Neural cell (in vitro differentiated cells): ENCODE measurements at regions not wholly inside any gene's neighbourhood (a gene's known extent, or its start where the extent isn't known, plus 50 kb on each side); places are given as distances from the start of the nearest gene placed in this dataset.

Experiments used
- H2AFZ ChIP-seq: fragments of 200-600, 300-800 bp; sonication (generic), shearing (Covaris generic); 2 replicates; pipeline ENCODE4 v1.6.0; 2014; ENCODE audit warnings: low read depth, mild to moderate bottlenecking, antibody characterized with exemption, low read length, moderate library complexity
- H3F3A ChIP-seq: fragments of 200-600 bp; shearing (Covaris generic); 2 replicates; pipeline ENCODE4 v1.6.1; 2016; ENCODE audit warnings: mild to moderate bottlenecking, moderate library complexity, mixed read lengths, antibody characterized with exemption, low read length; ENCODE audit not compliant: insufficient read depth, poor library complexity, severe bottlenecking
- H3K27ac ChIP-seq: fragments of 200-600, 300-800 bp; sonication (generic), shearing (Covaris generic); 2 replicates; pipeline ENCODE4 v1.5.1; 2014; ENCODE audit warnings: mild to moderate bottlenecking, low read length, moderate library complexity
- H3K27me3 ChIP-seq: fragments of 300-800, 200-600 bp; sonication (generic), shearing (Covaris generic); 2 replicates; pipeline ENCODE4 v1.6.0; 2014; ENCODE audit warnings: mild to moderate bottlenecking, low read depth, low read length, moderate library complexity; ENCODE audit not compliant: insufficient read depth
- H3K36me3 ChIP-seq: fragments of 300-800, 200-600 bp; sonication (generic), shearing (Covaris generic); 2 replicates; pipeline ENCODE4 v1.5.1; 2014; ENCODE audit warnings: mild to moderate bottlenecking, antibody characterized with exemption, low read length, moderate library complexity; ENCODE audit not compliant: insufficient read depth
- H3K4me2 ChIP-seq: fragments of 300-800, 200-600 bp; sonication (generic), shearing (Covaris generic); 2 replicates; pipeline ENCODE4 v1.6.0; 2014; ENCODE audit warnings: mild to moderate bottlenecking, low read length
- H3K4me3 ChIP-seq: fragments of 300-800, 200-600 bp; sonication (generic), shearing (Covaris generic); 2 replicates; pipeline ENCODE4 v1.5.1; 2014; ENCODE audit warnings: mild to moderate bottlenecking, low read length, moderate library complexity
- H3K79me2 ChIP-seq: fragments of 200-600 bp; shearing (Covaris generic); replicated peaks from 2 replicates; pipeline ENCODE4 v1.6.0; 2014; ENCODE audit warnings: mild to moderate bottlenecking, low read length, moderate library complexity; ENCODE audit not compliant: insufficient read depth
- H3K9ac ChIP-seq: fragments of 300-800, 200-600 bp; sonication (generic), shearing (Covaris generic); 2 replicates; pipeline ENCODE4 v1.6.1; 2016; ENCODE audit warnings: mild to moderate bottlenecking, low read length, mixed read lengths
- H3K9me2 ChIP-seq: fragments of 200-600 bp; shearing (Covaris generic); 2 replicates; pipeline ENCODE4 v1.6.1; 2016; ENCODE audit warnings: mild to moderate bottlenecking, low read length, mixed read lengths; ENCODE audit not compliant: insufficient read depth
- H3K9me3 ChIP-seq: fragments of 200-600, 300-800 bp; sonication (generic), shearing (Covaris generic); 2 replicates; pipeline ENCODE4 v1.6.1; 2016; ENCODE audit warnings: mild to moderate bottlenecking, mixed run types, low read length, moderate library complexity, mixed read lengths
- H4K20me1 ChIP-seq: fragments of 200-600 bp; shearing (Covaris generic); 2 replicates; pipeline ENCODE4 v1.6.1; 2016; ENCODE audit warnings: mild to moderate bottlenecking, mixed run types; ENCODE audit not compliant: insufficient read depth
- EP300 ChIP-seq: fragments of 450-650 bp; conservative IDR thresholded peaks from 2 replicates; pipeline ENCODE4 v1.6.1; 2014; ENCODE audit warnings: antibody characterized with exemption, mild to moderate bottlenecking, moderate library complexity; ENCODE audit not compliant: poor library complexity, severe bottlenecking
- EZH2 ChIP-seq: fragments of 200-600, 300-800 bp; shearing (Covaris generic), sonication (generic); IDR thresholded peaks from 2 replicates; pipeline ENCODE4 v1.6.1; 2014; ENCODE audit warnings: antibody characterized with exemption, low read length, borderline replicate concordance, mild to moderate bottlenecking; ENCODE audit not compliant: insufficient read depth, poor library complexity, severe bottlenecking
- MXI1 ChIP-seq: fragments of 450-650 bp; conservative IDR thresholded peaks from 2 replicates; pipeline ENCODE4 v1.6.1; 2014; ENCODE audit warnings: antibody characterized with exemption, mild to moderate bottlenecking; ENCODE audit not compliant: poor library complexity, severe bottlenecking
- POLR2AphosphoS5 ChIP-seq: IDR thresholded peaks from 2 replicates; pipeline ENCODE4 v1.6.1; 2012
- RAD21 ChIP-seq: fragments of 450-650 bp; conservative IDR thresholded peaks from 2 replicates; pipeline ENCODE4 v1.6.1; 2014; ENCODE audit warnings: antibody characterized with exemption, mild to moderate bottlenecking, moderate library complexity
- SMC3 ChIP-seq: fragments of 450-650 bp; conservative IDR thresholded peaks from 2 replicates; pipeline ENCODE4 v1.6.1; 2014; ENCODE audit warnings: antibody characterized with exemption, mild to moderate bottlenecking, moderate library complexity; ENCODE audit not compliant: poor library complexity
- TAF1 ChIP-seq: IDR thresholded peaks from 2 replicates; pipeline ENCODE4 v1.6.1; 2012; ENCODE audit warnings: low read depth
- TF ChIP-seq, protein P1 (sequence below): fragments of 450-650 bp; IDR thresholded peaks from 2 replicates; pipeline ENCODE4 v1.5.1; 2014; ENCODE audit warnings: antibody characterized with exemption, mild to moderate bottlenecking, moderate library complexity; ENCODE audit not compliant: poor library complexity, severe bottlenecking
- TF ChIP-seq, protein P2 (sequence below): IDR thresholded peaks from 2 replicates; pipeline ENCODE4 v1.6.1; 2012; ENCODE audit warnings: borderline replicate concordance

DNA sequence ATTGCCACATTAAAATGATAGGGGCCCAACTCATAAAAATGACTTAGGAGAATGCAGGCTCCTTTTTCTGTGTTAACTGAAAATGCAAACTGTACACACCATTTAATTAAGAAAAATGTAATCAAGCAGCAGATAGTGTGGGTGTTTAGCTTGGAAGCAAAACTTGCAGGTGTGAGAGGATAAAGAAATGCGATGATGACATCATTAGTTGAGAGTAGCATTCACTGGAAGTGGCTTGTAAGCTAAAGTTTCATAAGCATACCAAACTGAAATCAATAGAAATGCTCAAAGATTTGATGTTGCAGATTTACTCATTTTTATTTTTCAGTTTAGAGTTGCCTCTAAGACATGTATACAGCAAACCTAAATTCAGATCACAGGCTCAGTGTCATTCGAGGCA lies 86.6 kb downstream of the PRR20E start:
- no peaks in the 10 kb centered on the region for H3K9me3 ChIP-seq
- no peak overlapping the region for H3K27ac ChIP-seq
- TF ChIP-seq SMC3 (no peak), POLR2AphosphoS5 (no peak), RAD21 (no peak), EZH2 (no peak), EP300 (no peak), TAF1 (no peak), MXI1 (no peak)
- TF ChIP-seq, protein P1, sequence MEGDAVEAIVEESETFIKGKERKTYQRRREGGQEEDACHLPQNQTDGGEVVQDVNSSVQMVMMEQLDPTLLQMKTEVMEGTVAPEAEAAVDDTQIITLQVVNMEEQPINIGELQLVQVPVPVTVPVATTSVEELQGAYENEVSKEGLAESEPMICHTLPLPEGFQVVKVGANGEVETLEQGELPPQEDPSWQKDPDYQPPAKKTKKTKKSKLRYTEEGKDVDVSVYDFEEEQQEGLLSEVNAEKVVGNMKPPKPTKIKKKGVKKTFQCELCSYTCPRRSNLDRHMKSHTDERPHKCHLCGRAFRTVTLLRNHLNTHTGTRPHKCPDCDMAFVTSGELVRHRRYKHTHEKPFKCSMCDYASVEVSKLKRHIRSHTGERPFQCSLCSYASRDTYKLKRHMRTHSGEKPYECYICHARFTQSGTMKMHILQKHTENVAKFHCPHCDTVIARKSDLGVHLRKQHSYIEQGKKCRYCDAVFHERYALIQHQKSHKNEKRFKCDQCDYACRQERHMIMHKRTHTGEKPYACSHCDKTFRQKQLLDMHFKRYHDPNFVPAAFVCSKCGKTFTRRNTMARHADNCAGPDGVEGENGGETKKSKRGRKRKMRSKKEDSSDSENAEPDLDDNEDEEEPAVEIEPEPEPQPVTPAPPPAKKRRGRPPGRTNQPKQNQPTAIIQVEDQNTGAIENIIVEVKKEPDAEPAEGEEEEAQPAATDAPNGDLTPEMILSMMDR, result no peak
- TF ChIP-seq, protein P2, sequence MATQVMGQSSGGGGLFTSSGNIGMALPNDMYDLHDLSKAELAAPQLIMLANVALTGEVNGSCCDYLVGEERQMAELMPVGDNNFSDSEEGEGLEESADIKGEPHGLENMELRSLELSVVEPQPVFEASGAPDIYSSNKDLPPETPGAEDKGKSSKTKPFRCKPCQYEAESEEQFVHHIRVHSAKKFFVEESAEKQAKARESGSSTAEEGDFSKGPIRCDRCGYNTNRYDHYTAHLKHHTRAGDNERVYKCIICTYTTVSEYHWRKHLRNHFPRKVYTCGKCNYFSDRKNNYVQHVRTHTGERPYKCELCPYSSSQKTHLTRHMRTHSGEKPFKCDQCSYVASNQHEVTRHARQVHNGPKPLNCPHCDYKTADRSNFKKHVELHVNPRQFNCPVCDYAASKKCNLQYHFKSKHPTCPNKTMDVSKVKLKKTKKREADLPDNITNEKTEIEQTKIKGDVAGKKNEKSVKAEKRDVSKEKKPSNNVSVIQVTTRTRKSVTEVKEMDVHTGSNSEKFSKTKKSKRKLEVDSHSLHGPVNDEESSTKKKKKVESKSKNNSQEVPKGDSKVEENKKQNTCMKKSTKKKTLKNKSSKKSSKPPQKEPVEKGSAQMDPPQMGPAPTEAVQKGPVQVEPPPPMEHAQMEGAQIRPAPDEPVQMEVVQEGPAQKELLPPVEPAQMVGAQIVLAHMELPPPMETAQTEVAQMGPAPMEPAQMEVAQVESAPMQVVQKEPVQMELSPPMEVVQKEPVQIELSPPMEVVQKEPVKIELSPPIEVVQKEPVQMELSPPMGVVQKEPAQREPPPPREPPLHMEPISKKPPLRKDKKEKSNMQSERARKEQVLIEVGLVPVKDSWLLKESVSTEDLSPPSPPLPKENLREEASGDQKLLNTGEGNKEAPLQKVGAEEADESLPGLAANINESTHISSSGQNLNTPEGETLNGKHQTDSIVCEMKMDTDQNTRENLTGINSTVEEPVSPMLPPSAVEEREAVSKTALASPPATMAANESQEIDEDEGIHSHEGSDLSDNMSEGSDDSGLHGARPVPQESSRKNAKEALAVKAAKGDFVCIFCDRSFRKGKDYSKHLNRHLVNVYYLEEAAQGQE, result no peak
- H4K20me1 ChIP-seq, result no peaks in the 10 kb centered on the region
- H3K27me3 ChIP-seq, result no peaks in the 10 kb centered on the region
- H3F3A ChIP-seq, result no peaks in the 10 kb centered on the region
- H3K4me3 ChIP-seq, result no peak overlapping the region
- H2AFZ ChIP-seq, result no peak overlapping the region
- H3K79me2 ChIP-seq, result no peaks in the 10 kb centered on the region
- H3K9me2 ChIP-seq, result no peaks in the 10 kb centered on the region
- no peak overlapping the region for H3K9ac ChIP-seq
- H3K36me3 ChIP-seq, result no peaks in the 10 kb centered on the region
- no peak overlapping the region for H3K4me2 ChIP-seq

DNA sequence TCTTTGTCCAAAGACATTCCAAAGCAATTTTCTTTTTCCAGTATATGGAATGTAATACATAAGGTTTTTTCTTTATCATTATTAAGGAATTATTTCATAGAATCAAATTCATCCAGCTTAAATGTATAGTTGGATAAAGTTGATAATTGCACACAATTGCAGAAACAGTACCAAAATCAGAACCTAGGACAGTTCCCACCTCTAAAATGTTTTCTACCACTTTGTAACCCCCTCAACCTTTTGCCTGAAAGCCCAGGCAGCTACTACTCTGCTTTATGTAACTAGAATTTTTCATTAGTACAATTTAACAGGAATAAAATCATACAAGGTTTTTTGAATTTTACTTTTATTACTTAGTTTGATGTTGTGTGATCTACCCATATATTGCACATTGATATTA lies 98.0 kb downstream of the PRR20E start:
- Histone ChIP-seq H3K9me3 (no peaks in the 10 kb centered on the region), H3K4me3 (no peak overlapping the region), H3K27ac (no peak overlapping the region), H3K79me2 (no peaks in the 10 kb centered on the region), H3F3A (no peaks in the 10 kb centered on the region), H2AFZ (no peak overlapping the region), H3K27me3 (no peaks in the 10 kb centered on the region), H3K9me2 (no peaks in the 10 kb centered on the region), H3K4me2 (no peak overlapping the region), H3K36me3 (no peaks in the 10 kb centered on the region), H4K20me1 (no peaks in the 10 kb centered on the region), H3K9ac (no peak overlapping the region)
- TF ChIP-seq TAF1, result no peak
- TF ChIP-seq MXI1, result no peak
- no peak for TF ChIP-seq EP300
- TF ChIP-seq, protein P1, result no peak
